A549 (cell line): ENCODE measurements at regions not wholly inside any gene's neighbourhood (a gene's known extent, or its start where the extent isn't known, plus 50 kb on each side); places are given as distances from the start of the nearest gene placed in this dataset.

Source experiments
- ATAC-seq, 2 experiments: fragments of 200-7000 bp in 1 of 2; fragments of >200 bp in 1 of 2; cut with Nextera tagmentation in 1 of 2; cut with Tn5 transposase in 1 of 2; 3 replicates each; pipeline versions ENCODE4 v1.8.0 to v1.9.1; 2018 to 2020; ENCODE audit warnings: mild to moderate bottlenecking in 1 of 2, moderate library complexity in 1 of 2
- CTCF ChIA-PET: fragments of 300-600 bp; sonication (Branson Sonifier 250); formaldehyde crosslinking; extraction: SDS; loops from one replicate; lab custom pipeline; 2021; ENCODE audit warnings: antibody characterized with exemption, inconsistent platforms; lab: Yijun Ruan, JAX
- POLR2A ChIA-PET: fragments of 350-600 bp; formaldehyde crosslinking; extraction: SDS; loops from one replicate; lab custom pipeline; 2021; ENCODE audit warnings: antibody characterized with exemption, inconsistent platforms; lab: Yijun Ruan, JAX
- DNase-seq, 2 experiments: peaks; one replicate each; pipeline versions ENCODE4 v3.0.0 to v3.0.0-alpha.2; 2011 to 2016; ENCODE audit warnings: low read depth in 1 of 2, low spot score in 1 of 2
- FAIRE-seq: peaks from 2 replicates; lab custom pipeline; 2011; peaks lifted over from hg19 to GRCh38; lab: Jason Lieb, UNC
- H3K27ac ChIP-seq, 2 experiments: fragments of >200 bp; sonication (Bioruptor Twin); formaldehyde crosslinking; 3 replicates each; pipeline ENCODE4 v1.5.1; 2016 to 2017
- H3K4me1 ChIP-seq: fragments of >200 bp; sonication (Bioruptor Twin); formaldehyde crosslinking; 3 replicates; pipeline ENCODE4 v1.6.1; 2016
- H3K4me2 ChIP-seq: fragments of >200 bp; sonication (Bioruptor Twin); formaldehyde crosslinking; 3 replicates; pipeline ENCODE4 v1.6.1; 2016
- H3K4me3 ChIP-seq: fragments of >200 bp; sonication (Bioruptor Twin); formaldehyde crosslinking; 3 replicates; pipeline ENCODE4 v1.5.1; 2016
- H3K9me3 ChIP-seq: fragments of >200 bp; sonication (Bioruptor Twin); formaldehyde crosslinking; 3 replicates; pipeline ENCODE4 v1.6.1; 2016
- CTCF ChIP-seq: fragments of >200 bp; sonication (Bioruptor Twin); formaldehyde crosslinking; IDR thresholded peaks from 3 replicates; pipeline ENCODE4 v1.5.1; 2016
- ESRRA ChIP-seq: fragments of 150-350 bp; IDR thresholded peaks from 2 replicates; pipeline ENCODE4 v1.6.1; 2014; ENCODE audit warnings: mild to moderate bottlenecking, low read length, borderline replicate concordance
- FOSB ChIP-seq: fragments of 250-450 bp; sonication (Bioruptor Pico); IDR thresholded peaks from 2 replicates; pipeline ENCODE4 v1.5.0; 2020; ENCODE audit warnings: mild to moderate bottlenecking, moderate library complexity
- FOSL2 ChIP-seq, 2 experiments: fragments of 450-650 bp in 1 of 2; fragments of >200 bp in 1 of 2; sonication (Bioruptor Twin) in 1 of 2; formaldehyde crosslinking; IDR thresholded peaks; 2 replicates each; pipeline versions ENCODE4 v1.5.0 to v1.6.1; 2016 to 2020; ENCODE audit warnings: mild to moderate bottlenecking in 1 of 2, moderate library complexity in 1 of 2
- HEYL ChIP-seq: fragments of 250-450 bp; sonication (Bioruptor Pico); IDR thresholded peaks from 2 replicates; pipeline ENCODE4 v1.8.0; 2021; ENCODE audit warnings: mild to moderate bottlenecking, moderate library complexity
- HOXB13 ChIP-seq: fragments of 250-450 bp; sonication (Bioruptor Pico); IDR thresholded peaks from 2 replicates; pipeline ENCODE4 v1.5.0; 2020; ENCODE audit warnings: low read depth, mild to moderate bottlenecking, moderate library complexity
- JUNB ChIP-seq: fragments of >200 bp; sonication (Bioruptor Twin); formaldehyde crosslinking; IDR thresholded peaks from 2 replicates; pipeline ENCODE4 v1.6.1; 2016
- KDM1A ChIP-seq: fragments of 200-600 bp; sonication (generic); IDR thresholded peaks from 2 replicates; pipeline ENCODE4 v1.6.1; 2016; ENCODE audit warnings: low read depth, mild to moderate bottlenecking
- MAFK ChIP-seq: fragments of 450-650 bp; IDR thresholded peaks from 2 replicates; pipeline ENCODE4 v1.6.1; 2014; ENCODE audit not compliant: partially characterized antibody
- MAX ChIP-seq: IDR thresholded peaks from 2 replicates; pipeline ENCODE4 v1.6.1; 2012
- MYC ChIP-seq: IDR thresholded peaks from 2 replicates; pipeline ENCODE4 v1.6.1; 2012; ENCODE audit warnings: mild to moderate bottlenecking, inconsistent platforms, low read length, improper control_type of control experiment, borderline replicate concordance
- NR3C1 ChIP-seq: fragments of >200 bp; sonication (Bioruptor Twin); formaldehyde crosslinking; IDR thresholded peaks from 3 replicates; pipeline ENCODE4 v1.6.1; 2017
- RFX5 ChIP-seq: fragments of 450-650 bp; IDR thresholded peaks from 2 replicates; pipeline ENCODE4 v1.7.1; 2014; ENCODE audit warnings: antibody characterized with exemption, mild to moderate bottlenecking, moderate library complexity
- SMC3 ChIP-seq: fragments of >200 bp; sonication (Bioruptor Twin); formaldehyde crosslinking; IDR thresholded peaks from 3 replicates; pipeline ENCODE4 v1.6.1; 2018; ENCODE audit warnings: inconsistent platforms
- TFCP2L1 ChIP-seq: fragments of 250-450 bp; sonication (Bioruptor Pico); IDR thresholded peaks from 2 replicates; pipeline ENCODE4 v1.5.0; 2021; ENCODE audit warnings: mild to moderate bottlenecking
- ZNF302 ChIP-seq: fragments of 250-450 bp; sonication (Bioruptor Pico); IDR thresholded peaks from 2 replicates; pipeline ENCODE4 v1.9.0; 2021; ENCODE audit warnings: inconsistent platforms, mild to moderate bottlenecking, moderate library complexity
- WGBS: methylation state at CpG from one replicate; pipeline ENCODE4 v1.1.6; 2017; ENCODE audit errors: missing lambda C conversion rate; 5-methylcytosine and 5-hydroxymethylcytosine counted together

GRCh38 chr21:31509194-31510017 is 150.1 kb upstream of the SOD1 start:
- no peak for FAIRE-seq
- TF ChIP-seq MAX, result peak; percentile 74
- TF ChIP-seq FOSB (CRISPR knock-in tag), result no peak
- TF ChIP-seq NR3C1, result no peak
- TF ChIP-seq FOSL2 (IDR thresholded peaks at IDR 0.05), result no peak
- TF ChIP-seq FOSL2 (CRISPR knock-in tag; IDR thresholded peaks at IDR 0.05), result 0 out of 2 replicates have a peak, but pooled peaks have one; percentile 45
- 0 out of 3 replicates have a peak, but pooled peaks have one; percentile 7 for TF ChIP-seq CTCF
- TF ChIP-seq MAFK, result peak; percentile 11
- peak; percentile 25; the same call in 1 of the 2 replicates for TF ChIP-seq MYC
- peak; percentile 44 to 56 for DNase-seq
- ChIA-PET POLR2A (no interaction called here), CTCF (interaction anchor here (1.0 to 1.3 kb wide), 2 partner anchors 23 to 301 kb away, joined by 3 read pairs; no protein-coding TSS in a partner anchor)
- H3K4me3 ChIP-seq, result no peak overlapping the region
- H3K9me3 ChIP-seq, result no peaks in the 10 kb centered on the region
- H3K4me2 ChIP-seq, result peak overlapping the region; percentile 29; the same call in 2 of the 3 replicates
- 0 out of 6 replicates have a peak overlapping the region, but pooled peaks of 1 of the 2 experiments have one; percentile 33 for H3K27ac ChIP-seq
- ATAC-seq, result peak; percentile 73 to 77
- 18% methylated on average over 13 of the region's 14 CpGs for WGBS
- H3K4me1 ChIP-seq, result 0 out of 3 replicates have a peak, but pooled peaks cover 5% of the 10 kb centered on the region

DNA sequence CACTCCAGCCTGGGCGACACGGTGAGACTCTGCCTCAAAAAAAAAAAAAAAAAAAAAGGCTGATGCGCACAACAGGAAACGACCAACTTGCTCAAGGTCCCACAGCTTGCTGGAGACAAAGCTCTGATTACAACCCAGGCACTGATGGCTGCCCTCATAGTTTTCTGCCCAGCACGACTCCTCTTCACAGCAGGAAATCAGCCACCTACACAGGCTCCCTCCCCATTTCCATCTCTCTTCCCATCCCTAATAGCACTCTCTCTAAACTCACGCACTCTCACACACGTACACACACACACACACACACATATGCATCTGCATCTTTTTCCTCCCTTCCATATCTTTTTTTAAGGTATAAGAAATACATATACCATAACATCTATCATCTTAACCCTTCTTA is 153.5 kb upstream of the SOD1 start:
- ChIA-PET POLR2A (no interaction called here), CTCF (no interaction called here)
- Histone ChIP-seq H3K4me3 (no peak overlapping the region), H3K4me2 (no peak overlapping the region), H3K4me1 (0 out of 3 replicates have a peak, but pooled peaks cover 5% of the 10 kb centered on the region)
- DNase-seq (no peak), FAIRE-seq (no peak)
- WGBS, result 69% methylated on average over 7 of the region's 7 CpGs
- TF ChIP-seq HOXB13 (no peak), TFCP2L1 (CRISPR knock-in tag) (no peak), ZNF302 (CRISPR knock-in tag) (no peak), SMC3 (no peak), ESRRA (no peak), JUNB (no peak)
- TF ChIP-seq, all 56 proteins: peak for 0
- ATAC-seq, result no peak
- no peaks in the 10 kb centered on the region for H3K9me3 ChIP-seq
- no peak overlapping the region for H3K27ac ChIP-seq

DNA sequence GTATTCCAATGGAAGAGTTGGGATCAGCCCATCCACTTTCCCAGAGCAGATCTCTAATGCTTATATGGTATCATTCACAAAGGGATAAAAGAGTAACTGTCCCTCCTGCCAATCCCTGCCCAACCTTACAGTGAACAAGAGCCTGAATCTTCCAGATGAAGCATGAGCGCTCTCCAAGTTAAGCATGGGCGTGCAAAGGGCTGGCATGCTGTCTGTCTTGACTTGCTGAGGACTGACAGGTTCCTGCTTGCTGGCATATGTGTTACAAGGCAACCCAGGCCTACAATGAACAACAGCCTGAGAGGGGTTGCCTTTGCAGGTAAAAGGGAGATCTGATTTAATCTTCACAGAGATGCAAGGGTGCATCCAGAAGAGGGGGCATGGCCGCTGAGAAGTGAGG is 155.6 kb upstream of the SOD1 start:
- POLR2A ChIA-PET, result no interaction called here
- ATAC-seq, result no peak
- CTCF ChIA-PET, result no interaction called here
- TF ChIP-seq KDM1A (no peak), FOSB (CRISPR knock-in tag) (no peak), HEYL (CRISPR knock-in tag) (no peak), CTCF (no peak), RFX5 (no peak)
- TF ChIP-seq, all 56 proteins: peak for 0
- no peak for FAIRE-seq
- H3K4me2 ChIP-seq, result no peak overlapping the region
- WGBS, result 28% methylated on average over 2 of the region's 3 CpGs
- H3K4me1 ChIP-seq, result no peaks in the 10 kb centered on the region
- no peak for DNase-seq
- no peaks in the 10 kb centered on the region for H3K9me3 ChIP-seq
- no peak overlapping the region for H3K4me3 ChIP-seq
- no peak overlapping the region for H3K27ac ChIP-seq
